Vagina (tissue), 2 donors: ENCODE measurements at regions not wholly inside any gene's neighbourhood (a gene's known extent, or its start where the extent isn't known, plus 50 kb on each side); places are given as distances from the start of the nearest gene placed in this dataset.

Experiments
- DNase-seq, 2 donors: peaks; one replicate each; pipeline ENCODE4 v3.0.0-alpha.2; 2017; ENCODE audit errors: extremely low spot score in 2 of 2
- H3K27ac ChIP-seq: fragments of 200-600 bp; sonication (generic); one replicate; pipeline ENCODE4 v1.5.1; 2019
- H3K27me3 ChIP-seq: fragments of 200-600 bp; sonication (generic); one replicate; pipeline ENCODE4 v1.5.1; 2019
- H3K36me3 ChIP-seq, 2 donors: fragments of 200-600 bp; sonication (generic); one replicate each; pipeline ENCODE4 v1.5.1; 2017 to 2019
- H3K4me1 ChIP-seq: fragments of 200-600 bp; sonication (generic); one replicate; pipeline ENCODE4 v1.5.1; 2019
- H3K4me3 ChIP-seq, 2 donors: fragments of 200-600 bp; sonication (generic); 1 replicate in 1 of 2; 2 replicates in 1 of 2; pipeline ENCODE4 v1.5.1; 2016 to 2019
- H3K9me3 ChIP-seq: fragments of 200-600 bp; sonication (generic); one replicate; pipeline ENCODE4 v1.5.1; 2019
- CTCF ChIP-seq, 3 experiments: fragments of 450-650 bp in 2 of 3; fragments of 200-600 bp in 1 of 3; sonication (generic) in 1 of 3; IDR thresholded peaks; one replicate each; pipeline ENCODE4 v1.5.1; 2017 to 2019; ENCODE audit warnings: antibody characterized with exemption in 3 of 3, mild to moderate bottlenecking in 2 of 3, moderate library complexity in 2 of 3
- POLR2A ChIP-seq, 2 donors: fragments of 450-650 bp; IDR thresholded peaks; one replicate each; pipeline ENCODE4 v1.6.1; 2017; ENCODE audit warnings: antibody characterized with exemption in 2 of 2, mild to moderate bottlenecking in 2 of 2, moderate library complexity in 2 of 2
- POLR2AphosphoS5 ChIP-seq, 2 donors: sonication (generic); formaldehyde crosslinking; IDR thresholded peaks; one replicate each; pipeline ENCODE4 v1.9.0; 2017; ENCODE audit warnings: antibody characterized with exemption in 2 of 2, mild to moderate bottlenecking in 2 of 2, low read depth in 1 of 2; ENCODE audit not compliant: insufficient read depth in 1 of 2
- intact Hi-C: fragments of 100-400 bp; cut with DNase I; formaldehyde crosslinking; loops from one replicate; pipeline ENCODE4 v1.15.1; 2023

- DNase-seq, result no peak
- TF ChIP-seq CTCF (IDR thresholded peaks at IDR 0.05) (no peak), POLR2A (IDR thresholded peaks at IDR 0.05) (no peak)
- no peak overlapping the region for H3K27ac ChIP-seq
- no peaks in the 10 kb centered on the region for H3K4me1 ChIP-seq
- no peaks in the 10 kb centered on the region for H3K27me3 ChIP-seq
- intact Hi-C loops, result no loop called here
- no peaks in the 10 kb centered on the region for H3K36me3 ChIP-seq
- no peaks in the 10 kb centered on the region for H3K9me3 ChIP-seq
- no peak overlapping the region for H3K4me3 ChIP-seq
These were observed 134.5 kb downstream of the CDH26 start for GRCh38 chr20:60092729-60093128.

GRCh38 chr20:60095456-60095855 lies 137.2 kb downstream of the CDH26 start:
- TF ChIP-seq CTCF (IDR thresholded peaks at IDR 0.05) (no peak), POLR2A (IDR thresholded peaks at IDR 0.05) (no peak), POLR2AphosphoS5 (IDR thresholded peaks at IDR 0.05; ENCODE audit: insufficient read depth in 1 of 2, low read depth in 1 of 2) (no peak)
- no peaks in the 10 kb centered on the region for H3K36me3 ChIP-seq
- H3K9me3 ChIP-seq, result no peaks in the 10 kb centered on the region
- DNase-seq, result no peak
- H3K27ac ChIP-seq, result no peak overlapping the region
- no peak overlapping the region for H3K4me3 ChIP-seq
- no peaks in the 10 kb centered on the region for H3K4me1 ChIP-seq
- H3K27me3 ChIP-seq, result no peaks in the 10 kb centered on the region
- intact Hi-C loops, result no loop called here

GRCh38 chr20:60096166-60096565 lies 137.9 kb downstream of the CDH26 start:
- H3K36me3 ChIP-seq, result no peaks in the 10 kb centered on the region
- no peaks in the 10 kb centered on the region for H3K4me1 ChIP-seq
- H3K4me3 ChIP-seq, result no peak overlapping the region
- H3K27me3 ChIP-seq, result no peaks in the 10 kb centered on the region
- H3K9me3 ChIP-seq, result no peaks in the 10 kb centered on the region
- intact Hi-C loops, result no loop called here
- H3K27ac ChIP-seq, result no peak overlapping the region
- no peak for TF ChIP-seq CTCF (IDR thresholded peaks at IDR 0.05)
- TF ChIP-seq POLR2AphosphoS5 (IDR thresholded peaks at IDR 0.05; ENCODE audit: insufficient read depth in 1 of 2, low read depth in 1 of 2), result no peak
- TF ChIP-seq POLR2A (IDR thresholded peaks at IDR 0.05), result no peak
- no peak for DNase-seq

GRCh38 chr20:60097285-60097684 lies 139.1 kb downstream of the CDH26 start:
- no peak for TF ChIP-seq CTCF (IDR thresholded peaks at IDR 0.05)
- no peak for TF ChIP-seq POLR2A (IDR thresholded peaks at IDR 0.05)
- no peak for TF ChIP-seq POLR2AphosphoS5 (IDR thresholded peaks at IDR 0.05; ENCODE audit: insufficient read depth in 1 of 2, low read depth in 1 of 2)
- no peak overlapping the region for H3K27ac ChIP-seq
- DNase-seq, result no peak
- H3K36me3 ChIP-seq, result no peaks in the 10 kb centered on the region
- intact Hi-C loops, result no loop called here
- no peaks in the 10 kb centered on the region for H3K9me3 ChIP-seq
- H3K27me3 ChIP-seq, result no peaks in the 10 kb centered on the region
- H3K4me1 ChIP-seq, result no peaks in the 10 kb centered on the region
- no peak overlapping the region for H3K4me3 ChIP-seq

GRCh38 chr20:60100780-60101179 lies 142.6 kb downstream of the CDH26 start:
- H3K9me3 ChIP-seq, result no peaks in the 10 kb centered on the region
- H3K36me3 ChIP-seq, result no peaks in the 10 kb centered on the region
- no peaks in the 10 kb centered on the region for H3K4me1 ChIP-seq
- DNase-seq, result no peak
- H3K27me3 ChIP-seq, result no peaks in the 10 kb centered on the region
- H3K4me3 ChIP-seq, result no peak overlapping the region
- intact Hi-C loops, result no loop called here
- no peak overlapping the region for H3K27ac ChIP-seq
- TF ChIP-seq POLR2A (IDR thresholded peaks at IDR 0.05) (no peak), POLR2AphosphoS5 (IDR thresholded peaks at IDR 0.05; ENCODE audit: insufficient read depth in 1 of 2, low read depth in 1 of 2) (no peak), CTCF (IDR thresholded peaks at IDR 0.05) (no peak)
